ENCODE measurements at regions not wholly inside any gene's neighbourhood (a gene's known extent, or its start where the extent isn't known, plus 50 kb on each side); places are given as distances from the start of the nearest gene placed in this dataset.

DNA sequence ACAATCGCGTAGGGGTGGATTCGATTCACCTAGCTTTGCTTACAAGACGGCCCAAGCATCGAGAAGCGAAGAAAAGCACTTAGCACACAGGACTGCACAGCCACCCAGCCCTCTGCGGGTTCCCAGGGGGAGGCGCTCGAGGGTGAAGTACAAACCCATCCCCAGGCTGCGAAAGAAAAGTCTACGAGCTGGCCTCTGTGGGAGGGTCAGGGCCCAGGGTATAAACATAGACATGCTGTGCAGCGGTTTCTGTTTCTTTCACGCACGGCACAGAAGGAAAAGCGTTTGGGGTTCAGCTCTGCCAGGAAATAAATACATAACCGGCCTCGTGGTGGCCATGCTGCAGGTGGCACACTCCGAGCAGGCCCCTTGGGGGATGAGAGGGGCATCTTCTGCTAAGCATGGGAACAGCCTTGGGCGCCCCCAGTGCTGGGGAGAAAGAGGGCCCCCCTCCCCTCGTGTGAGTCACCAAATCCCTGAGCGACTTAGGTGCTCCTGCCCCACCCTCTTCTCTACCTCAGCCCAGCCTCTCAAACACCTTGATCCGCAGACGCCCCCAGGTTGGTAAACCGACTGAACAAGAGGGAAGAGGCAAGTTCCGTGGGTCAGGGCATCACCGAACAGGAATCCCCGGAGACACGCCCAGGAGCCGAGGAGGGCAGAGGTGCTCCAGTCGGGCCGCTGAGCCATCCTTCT, 91.6 kb upstream of the RIPOR2 start:
- TF ChIP-seq EZH2phosphoT487 (IDR thresholded peaks at IDR 0.05; ENCODE audit: borderline replicate concordance) (no peak), CTCF (conservative IDR thresholded peaks at IDR 0.05; ENCODE audit: low read length) (peak; percentile 44; the same call in 1 of the 2 replicates)
- Histone ChIP-seq H3K4me2 (ENCODE audit: low read depth, low read length, poor library complexity, severe bottlenecking) (peak overlapping the region; percentile 52), H2AFZ (ENCODE audit: low read length) (no peak overlapping the region), H3K4me1 (ENCODE audit: insufficient read depth, low read length, poor library complexity, severe bottlenecking) (peaks cover 47% of the 10 kb centered on the region), H3K36me3 (ENCODE audit: insufficient read depth, low read length) (peaks cover 33% of the 10 kb centered on the region; the same call in 1 of the 2 replicates), H3F3A (ENCODE audit: low read depth) (no peaks in the 10 kb centered on the region), H3K27me3 (ENCODE audit: insufficient read depth, low read length, poor library complexity, severe bottlenecking) (no peaks in the 10 kb centered on the region), H3K9me3 (ENCODE audit: insufficient read depth, low read depth, low read length) (no peaks in the 10 kb centered on the region), H3K9me2 (replicated peaks; ENCODE audit: low read depth, low read length) (no peaks in the 10 kb centered on the region), H4K20me1 (ENCODE audit: insufficient read depth, low read length, poor library complexity, severe bottlenecking) (peaks cover 27% of the 10 kb centered on the region), H3K79me2 (ENCODE audit: insufficient read depth, low read length) (peaks cover 95% of the 10 kb centered on the region), H3K9ac (ENCODE audit: low read depth, low read length, poor library complexity, severe bottlenecking) (peak overlapping the region; percentile 1), H3K4me3 (ENCODE audit: low read length, poor library complexity, severe bottlenecking) (peak overlapping the region; percentile 32)

DNA sequence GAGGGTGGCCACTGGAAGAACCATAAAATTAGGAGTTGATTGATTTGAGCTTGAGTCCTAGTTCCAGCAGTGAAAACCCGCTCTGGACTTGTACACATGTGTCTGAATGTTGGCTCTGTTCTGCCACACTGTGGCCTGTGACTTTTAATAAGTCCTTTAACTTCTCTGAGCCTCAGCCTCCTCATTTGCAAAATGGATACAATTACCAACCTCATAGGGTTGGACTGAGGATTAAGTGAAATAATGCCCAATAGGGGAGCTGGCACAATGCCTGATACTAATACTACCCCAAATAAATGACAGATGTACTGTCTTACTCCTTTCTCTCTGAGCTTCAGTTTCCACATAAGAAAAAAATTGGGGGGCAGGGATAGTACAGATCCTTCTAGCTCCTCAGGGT, 92.6 kb upstream of the RIPOR2 start:
- Histone ChIP-seq H3K4me1 (ENCODE audit: insufficient read depth, low read length, poor library complexity, severe bottlenecking) (peaks cover 56% of the 10 kb centered on the region), H3K79me2 (ENCODE audit: insufficient read depth, low read length) (peaks cover 95% of the 10 kb centered on the region), H3K36me3 (ENCODE audit: insufficient read depth, low read length) (peaks cover 29% of the 10 kb centered on the region; the same call in 1 of the 2 replicates), H3K27me3 (ENCODE audit: insufficient read depth, low read length, poor library complexity, severe bottlenecking) (no peaks in the 10 kb centered on the region), H3F3A (ENCODE audit: low read depth) (no peaks in the 10 kb centered on the region), H3K4me3 (ENCODE audit: low read length, poor library complexity, severe bottlenecking) (no peak overlapping the region), H3K4me2 (ENCODE audit: low read depth, low read length, poor library complexity, severe bottlenecking) (peak overlapping the region; percentile 52), H2AFZ (ENCODE audit: low read length) (no peak overlapping the region), H4K20me1 (ENCODE audit: insufficient read depth, low read length, poor library complexity, severe bottlenecking) (peaks cover 35% of the 10 kb centered on the region), H3K9me3 (ENCODE audit: insufficient read depth, low read depth, low read length) (no peaks in the 10 kb centered on the region), H3K9me2 (replicated peaks; ENCODE audit: low read depth, low read length) (no peaks in the 10 kb centered on the region), H3K9ac (ENCODE audit: low read depth, low read length, poor library complexity, severe bottlenecking) (peak overlapping the region; percentile 1)
- no peak for TF ChIP-seq EZH2phosphoT487 (IDR thresholded peaks at IDR 0.05; ENCODE audit: borderline replicate concordance)
- no peak for TF ChIP-seq CTCF (conservative IDR thresholded peaks at IDR 0.05; ENCODE audit: low read length)

GRCh38 chr6:25032934-25033333, 97.2 kb upstream of the RIPOR2 start:
- H3K9me2 ChIP-seq (replicated peaks; ENCODE audit: low read depth, low read length) = no peaks in the 10 kb centered on the region
- H3K79me2 ChIP-seq (ENCODE audit: insufficient read depth, low read length) = peaks cover 96% of the 10 kb centered on the region
- H3F3A ChIP-seq (ENCODE audit: low read depth) = no peaks in the 10 kb centered on the region
- TF ChIP-seq CTCF (conservative IDR thresholded peaks at IDR 0.05; ENCODE audit: low read length) (no peak), EZH2phosphoT487 (IDR thresholded peaks at IDR 0.05; ENCODE audit: borderline replicate concordance) (no peak)
- no peak overlapping the region for H2AFZ ChIP-seq (ENCODE audit: low read length)
- H3K4me2 ChIP-seq (ENCODE audit: low read depth, low read length, poor library complexity, severe bottlenecking) = peak overlapping the region; percentile 92
- H3K36me3 ChIP-seq (ENCODE audit: insufficient read depth, low read length) = peaks cover 14% of the 10 kb centered on the region; the same call in 1 of the 2 replicates
- peak overlapping the region; percentile 91 for H3K4me3 ChIP-seq (ENCODE audit: low read length, poor library complexity, severe bottlenecking)
- H3K9ac ChIP-seq (ENCODE audit: low read depth, low read length, poor library complexity, severe bottlenecking) = peak overlapping the region; percentile 37
- peaks cover 55% of the 10 kb centered on the region for H4K20me1 ChIP-seq (ENCODE audit: insufficient read depth, low read length, poor library complexity, severe bottlenecking)
- H3K9me3 ChIP-seq (ENCODE audit: insufficient read depth, low read depth, low read length) = no peaks in the 10 kb centered on the region
- no peaks in the 10 kb centered on the region for H3K27me3 ChIP-seq (ENCODE audit: insufficient read depth, low read length, poor library complexity, severe bottlenecking)
- peaks cover 68% of the 10 kb centered on the region for H3K4me1 ChIP-seq (ENCODE audit: insufficient read depth, low read length, poor library complexity, severe bottlenecking)

All from Loucy (cell line).